ENCODE measurements at regions not wholly inside any gene's neighbourhood (a gene's known extent, or its start where the extent isn't known, plus 50 kb on each side); places are given as distances from the start of the nearest gene placed in this dataset.

DNA sequence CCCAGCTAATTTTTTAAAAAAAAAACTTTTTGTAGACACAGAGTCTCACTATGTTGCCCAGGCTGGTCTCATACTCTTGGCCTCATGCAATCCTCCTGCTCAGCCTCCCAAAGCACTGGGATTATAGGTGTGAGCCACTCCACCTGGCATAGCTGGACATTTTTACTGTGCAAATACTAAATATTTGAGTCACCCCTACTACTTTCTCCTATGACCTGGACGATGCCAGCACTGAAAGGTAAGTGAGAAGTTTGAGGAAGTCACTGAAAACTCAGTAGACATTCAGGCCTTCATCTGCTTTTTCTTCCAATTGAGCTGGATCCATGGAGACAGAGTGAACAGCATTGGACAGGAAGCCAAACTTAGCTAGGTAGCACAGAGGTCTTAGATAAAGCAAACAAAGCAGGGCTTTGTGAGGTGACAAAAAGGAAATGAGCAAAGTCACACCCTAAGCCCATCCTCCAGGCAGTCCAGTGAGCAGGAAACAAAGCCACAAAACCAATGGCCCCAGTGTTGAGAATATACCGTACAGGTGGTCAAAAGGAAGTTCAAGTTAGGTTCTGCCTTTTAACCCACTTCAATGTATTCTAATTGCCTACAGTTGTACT lies 192.6 kb upstream of the RASA1 start:
- Histone ChIP-seq H3K27me3 (ENCODE audit: low read length) (no peaks in the 10 kb centered on the region), H3K9ac (ENCODE audit: low read length) (no peak overlapping the region), H3K36me3 (ENCODE audit: insufficient read depth, low read length) (no peaks in the 10 kb centered on the region), H2AFZ (ENCODE audit: low read length) (no peak overlapping the region), H4K20me1 (ENCODE audit: insufficient read depth, low read depth, low read length) (no peaks in the 10 kb centered on the region), H3K79me2 (ENCODE audit: low read length) (no peaks in the 10 kb centered on the region), H3K4me2 (ENCODE audit: low read depth, low read length, poor library complexity, severe bottlenecking) (no peak overlapping the region), H3K27ac (ENCODE audit: low read length) (no peak overlapping the region), H3K9me3 (ENCODE audit: low read length) (no peaks in the 10 kb centered on the region), H3K9me2 (replicated peaks; ENCODE audit: insufficient read depth, low read length) (no peaks in the 10 kb centered on the region), H3K4me1 (ENCODE audit: low read length) (no peaks in the 10 kb centered on the region), H3K4me3 (ENCODE audit: low read length) (no peak overlapping the region)
- no peak for DNase-seq

DNA sequence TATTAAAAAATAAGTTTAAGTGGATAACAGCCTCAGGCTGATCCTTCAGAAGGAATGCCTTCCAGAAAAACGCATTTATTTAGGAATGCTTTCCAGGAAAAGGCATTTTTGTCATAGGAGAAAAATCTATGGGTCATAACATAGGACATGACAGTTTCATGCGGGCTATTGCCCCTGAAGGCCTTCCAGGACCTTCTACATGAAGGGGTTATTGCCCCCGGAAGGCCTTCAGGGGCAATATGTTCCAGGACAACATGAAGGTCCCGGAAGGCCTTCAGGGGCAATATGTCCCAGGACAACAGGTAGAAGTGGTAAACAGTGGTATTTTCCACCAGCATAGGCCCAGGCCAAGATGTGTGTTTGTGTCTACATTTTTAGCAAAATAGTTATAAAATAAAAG lies 191.3 kb upstream of the RASA1 start:
- no peaks in the 10 kb centered on the region for H3K9me3 ChIP-seq (ENCODE audit: low read length)
- DNase-seq, result no peak
- H3K36me3 ChIP-seq (ENCODE audit: insufficient read depth, low read length), result no peaks in the 10 kb centered on the region
- peaks cover 5% of the 10 kb centered on the region for H3K4me1 ChIP-seq (ENCODE audit: low read length)
- H4K20me1 ChIP-seq (ENCODE audit: insufficient read depth, low read depth, low read length), result no peaks in the 10 kb centered on the region
- no peak overlapping the region for H3K27ac ChIP-seq (ENCODE audit: low read length)
- H3K4me2 ChIP-seq (ENCODE audit: low read depth, low read length, poor library complexity, severe bottlenecking), result no peak overlapping the region
- no peak overlapping the region for H3K4me3 ChIP-seq (ENCODE audit: low read length)
- no peaks in the 10 kb centered on the region for H3K9me2 ChIP-seq (replicated peaks; ENCODE audit: insufficient read depth, low read length)
- no peaks in the 10 kb centered on the region for H3K27me3 ChIP-seq (ENCODE audit: low read length)
- H3K79me2 ChIP-seq (ENCODE audit: low read length), result no peaks in the 10 kb centered on the region
- H2AFZ ChIP-seq (ENCODE audit: low read length), result no peak overlapping the region
- no peak overlapping the region for H3K9ac ChIP-seq (ENCODE audit: low read length)

DNA sequence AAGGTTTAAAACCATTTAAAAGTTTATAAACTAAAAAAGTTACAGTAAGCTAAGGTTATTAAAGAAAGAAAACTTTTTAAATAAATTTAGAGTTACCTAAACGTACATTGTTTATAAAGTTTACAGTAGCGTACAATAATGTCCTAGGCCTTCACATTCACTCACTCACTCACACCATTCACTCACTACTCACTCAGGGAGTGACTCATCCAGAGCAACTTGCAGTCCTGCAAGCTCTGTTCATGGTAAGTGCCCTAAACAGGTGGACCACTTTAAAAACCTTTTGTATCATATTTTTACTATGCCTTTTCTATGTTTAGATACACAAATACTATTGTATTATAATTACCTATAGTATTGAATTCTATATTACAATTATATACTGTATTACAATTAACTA lies 190.8 kb upstream of the RASA1 start:
- Histone ChIP-seq H3K4me3 (ENCODE audit: low read length) (no peak overlapping the region), H3K9me2 (replicated peaks; ENCODE audit: insufficient read depth, low read length) (no peaks in the 10 kb centered on the region), H3K4me2 (ENCODE audit: low read depth, low read length, poor library complexity, severe bottlenecking) (no peak overlapping the region), H3K4me1 (ENCODE audit: low read length) (peaks cover 10% of the 10 kb centered on the region), H3K9ac (ENCODE audit: low read length) (no peak overlapping the region), H3K9me3 (ENCODE audit: low read length) (no peaks in the 10 kb centered on the region), H4K20me1 (ENCODE audit: insufficient read depth, low read depth, low read length) (no peaks in the 10 kb centered on the region), H3K36me3 (ENCODE audit: insufficient read depth, low read length) (no peaks in the 10 kb centered on the region), H2AFZ (ENCODE audit: low read length) (no peak overlapping the region), H3K79me2 (ENCODE audit: low read length) (no peaks in the 10 kb centered on the region), H3K27ac (ENCODE audit: low read length) (no peak overlapping the region), H3K27me3 (ENCODE audit: low read length) (no peaks in the 10 kb centered on the region)
- no peak for DNase-seq

DNA sequence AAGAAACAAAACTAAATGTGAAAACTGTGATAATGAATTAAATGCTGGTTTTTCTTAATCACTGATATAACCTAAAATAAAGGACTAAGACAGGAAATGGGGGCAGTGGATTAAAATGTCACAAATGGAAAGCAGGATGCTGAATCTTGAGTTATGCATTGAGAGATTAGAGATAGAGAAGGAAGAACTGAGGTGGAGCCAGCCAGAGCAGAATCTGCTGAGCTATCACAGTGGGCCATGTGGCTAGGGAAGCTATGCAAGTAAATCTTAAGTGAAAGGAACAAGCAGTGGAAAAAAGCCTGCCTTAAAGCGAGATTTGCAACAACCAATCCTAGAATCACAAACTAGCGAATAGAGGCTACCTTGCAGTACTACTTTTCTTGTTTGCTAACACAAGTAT lies 188.5 kb upstream of the RASA1 start:
- H3K4me1 ChIP-seq (ENCODE audit: low read length), result peaks cover 12% of the 10 kb centered on the region
- no peak overlapping the region for H2AFZ ChIP-seq (ENCODE audit: low read length)
- H3K27ac ChIP-seq (ENCODE audit: low read length), result no peak overlapping the region
- H3K9ac ChIP-seq (ENCODE audit: low read length), result no peak overlapping the region
- no peaks in the 10 kb centered on the region for H4K20me1 ChIP-seq (ENCODE audit: insufficient read depth, low read depth, low read length)
- H3K27me3 ChIP-seq (ENCODE audit: low read length), result no peaks in the 10 kb centered on the region
- DNase-seq, result no peak
- H3K9me2 ChIP-seq (replicated peaks; ENCODE audit: insufficient read depth, low read length), result no peaks in the 10 kb centered on the region
- H3K9me3 ChIP-seq (ENCODE audit: low read length), result no peaks in the 10 kb centered on the region
- H3K4me3 ChIP-seq (ENCODE audit: low read length), result no peak overlapping the region
- H3K79me2 ChIP-seq (ENCODE audit: low read length), result no peaks in the 10 kb centered on the region
- no peak overlapping the region for H3K4me2 ChIP-seq (ENCODE audit: low read depth, low read length, poor library complexity, severe bottlenecking)
- H3K36me3 ChIP-seq (ENCODE audit: insufficient read depth, low read length), result no peaks in the 10 kb centered on the region

DNA sequence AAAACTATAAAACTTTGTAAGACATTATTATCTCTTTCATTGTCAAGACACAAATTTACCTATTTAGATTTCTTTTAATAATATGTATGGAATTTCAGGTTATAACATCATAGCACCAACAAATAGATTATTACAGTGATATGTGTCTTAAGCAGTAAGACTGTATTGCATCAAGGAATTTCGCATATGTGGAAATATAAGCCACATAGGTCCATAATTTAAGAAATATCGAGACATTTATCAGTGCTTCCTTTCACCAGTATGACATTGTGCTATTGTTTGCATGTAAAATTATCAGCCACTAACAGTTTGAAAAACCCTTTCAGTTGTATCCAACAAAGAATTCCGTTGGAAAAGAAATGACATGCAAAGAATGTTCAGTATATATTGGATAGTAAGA lies 186.7 kb upstream of the RASA1 start:
- Histone ChIP-seq H3K27ac (ENCODE audit: low read length) (no peak overlapping the region), H2AFZ (ENCODE audit: low read length) (peak overlapping the region; percentile 67; the same call in 1 of the 2 replicates), H3K4me2 (ENCODE audit: low read depth, low read length, poor library complexity, severe bottlenecking) (peak overlapping the region; percentile 18), H3K4me1 (ENCODE audit: low read length) (peaks cover 12% of the 10 kb centered on the region), H3K36me3 (ENCODE audit: insufficient read depth, low read length) (no peaks in the 10 kb centered on the region), H3K9ac (ENCODE audit: low read length) (no peak overlapping the region), H4K20me1 (ENCODE audit: insufficient read depth, low read depth, low read length) (no peaks in the 10 kb centered on the region), H3K79me2 (ENCODE audit: low read length) (no peaks in the 10 kb centered on the region), H3K27me3 (ENCODE audit: low read length) (no peaks in the 10 kb centered on the region), H3K4me3 (ENCODE audit: low read length) (no peak overlapping the region), H3K9me2 (replicated peaks; ENCODE audit: insufficient read depth, low read length) (no peaks in the 10 kb centered on the region), H3K9me3 (ENCODE audit: low read length) (no peaks in the 10 kb centered on the region)
- DNase-seq, result no peak

DNA sequence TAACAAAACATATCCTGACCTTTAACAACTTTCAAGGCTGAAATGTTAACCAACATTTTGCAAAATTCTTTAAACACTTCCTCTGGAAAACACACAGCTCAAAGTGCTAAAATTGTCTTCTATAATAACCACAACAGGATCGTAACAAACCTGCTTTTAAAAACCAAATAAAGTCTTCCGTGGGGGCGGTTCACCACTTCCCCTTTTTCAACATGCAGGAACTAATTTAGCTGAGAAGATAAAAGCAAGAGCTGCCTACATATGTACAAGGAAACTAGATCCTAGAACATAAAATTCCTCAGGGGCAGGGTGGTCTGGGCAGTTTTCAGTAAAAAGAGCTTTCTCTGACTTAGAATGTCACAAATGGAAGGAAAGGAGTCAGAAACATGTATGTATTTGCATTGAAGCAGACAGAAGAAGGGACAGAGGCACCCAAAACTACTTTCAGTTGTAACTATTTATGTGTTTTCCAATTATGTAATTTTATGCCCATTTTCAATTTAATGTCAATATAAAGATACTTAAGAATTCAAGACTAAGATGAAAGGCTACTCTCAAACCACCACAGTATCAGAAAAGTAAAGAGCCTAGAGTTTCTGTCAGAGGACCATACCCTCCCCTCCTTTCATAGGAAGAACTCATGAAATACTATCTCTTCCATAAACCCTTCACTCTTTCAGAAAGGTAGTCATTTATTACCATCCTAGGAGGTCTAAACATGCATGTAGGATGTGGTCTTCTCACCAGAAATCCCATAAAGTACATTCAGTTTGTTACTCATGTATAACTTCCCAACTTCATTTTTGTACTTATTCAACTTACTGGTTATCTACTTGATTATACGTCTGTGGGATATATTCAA lies 185.9 kb upstream of the RASA1 start:
- DNase-seq, result peak; percentile 53
- Histone ChIP-seq H3K4me3 (ENCODE audit: low read length) (no peak overlapping the region), H3K36me3 (ENCODE audit: insufficient read depth, low read length) (no peaks in the 10 kb centered on the region), H3K27me3 (ENCODE audit: low read length) (no peaks in the 10 kb centered on the region), H2AFZ (ENCODE audit: low read length) (peak overlapping the region; percentile 67; the same call in 1 of the 2 replicates), H4K20me1 (ENCODE audit: insufficient read depth, low read depth, low read length) (no peaks in the 10 kb centered on the region), H3K27ac (ENCODE audit: low read length) (no peak overlapping the region), H3K9me3 (ENCODE audit: low read length) (no peaks in the 10 kb centered on the region), H3K4me1 (ENCODE audit: low read length) (peaks cover 12% of the 10 kb centered on the region), H3K79me2 (ENCODE audit: low read length) (no peaks in the 10 kb centered on the region), H3K4me2 (ENCODE audit: low read depth, low read length, poor library complexity, severe bottlenecking) (peak overlapping the region; percentile 18), H3K9me2 (replicated peaks; ENCODE audit: insufficient read depth, low read length) (no peaks in the 10 kb centered on the region), H3K9ac (ENCODE audit: low read length) (no peak overlapping the region)

DNA sequence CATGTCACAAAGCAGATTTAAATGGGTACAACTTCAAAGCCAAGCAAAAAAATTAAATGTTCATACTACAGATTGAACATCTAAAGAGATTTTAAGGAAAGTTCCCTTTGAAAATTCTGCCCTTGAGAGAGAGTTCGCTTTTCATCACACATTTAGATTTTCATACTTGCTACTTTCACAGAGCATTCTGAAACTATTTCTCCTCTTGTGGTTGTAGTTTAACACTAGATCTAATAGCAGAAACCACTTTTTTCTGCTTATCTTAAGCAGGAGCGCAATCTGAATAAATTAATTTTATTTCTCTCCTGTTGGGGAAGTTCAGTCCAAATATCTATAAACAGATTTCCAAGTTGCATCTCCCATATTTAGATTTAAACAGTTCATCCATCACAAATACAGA lies 173.3 kb upstream of the RASA1 start:
- no peak overlapping the region for H3K27ac ChIP-seq (ENCODE audit: low read length)
- no peaks in the 10 kb centered on the region for H3K36me3 ChIP-seq (ENCODE audit: insufficient read depth, low read length)
- H3K79me2 ChIP-seq (ENCODE audit: low read length), result no peaks in the 10 kb centered on the region
- DNase-seq, result no peak
- H4K20me1 ChIP-seq (ENCODE audit: insufficient read depth, low read depth, low read length), result no peaks in the 10 kb centered on the region
- no peak overlapping the region for H3K9ac ChIP-seq (ENCODE audit: low read length)
- no peak overlapping the region for H3K4me2 ChIP-seq (ENCODE audit: low read depth, low read length, poor library complexity, severe bottlenecking)
- H3K9me2 ChIP-seq (replicated peaks; ENCODE audit: insufficient read depth, low read length), result no peaks in the 10 kb centered on the region
- H3K27me3 ChIP-seq (ENCODE audit: low read length), result no peaks in the 10 kb centered on the region
- H2AFZ ChIP-seq (ENCODE audit: low read length), result no peak overlapping the region
- no peaks in the 10 kb centered on the region for H3K9me3 ChIP-seq (ENCODE audit: low read length)
- H3K4me3 ChIP-seq (ENCODE audit: low read length), result no peak overlapping the region
- H3K4me1 ChIP-seq (ENCODE audit: low read length), result no peaks in the 10 kb centered on the region

DNA sequence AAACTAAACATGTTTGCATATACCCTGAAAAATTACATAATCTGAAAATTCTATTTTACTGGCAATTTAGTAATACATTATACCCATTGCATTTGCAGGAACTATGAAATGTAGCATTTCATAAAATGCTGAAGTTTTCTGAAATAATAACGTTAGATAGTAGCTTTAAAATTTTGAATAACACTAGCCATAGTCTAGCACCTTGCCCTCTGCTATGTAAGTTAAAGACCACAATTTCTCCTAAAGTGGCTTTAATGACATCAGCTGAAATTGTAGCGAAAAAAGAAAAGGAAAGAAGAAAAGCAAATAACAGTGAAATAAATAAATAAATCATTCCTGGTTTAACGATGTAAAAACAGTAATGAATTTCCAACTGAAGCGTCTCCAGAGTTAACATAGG lies 172.8 kb upstream of the RASA1 start:
- Histone ChIP-seq H3K9me2 (replicated peaks; ENCODE audit: insufficient read depth, low read length) (no peaks in the 10 kb centered on the region), H3K4me1 (ENCODE audit: low read length) (no peaks in the 10 kb centered on the region), H2AFZ (ENCODE audit: low read length) (no peak overlapping the region), H3K79me2 (ENCODE audit: low read length) (no peaks in the 10 kb centered on the region), H3K9me3 (ENCODE audit: low read length) (no peaks in the 10 kb centered on the region), H3K4me3 (ENCODE audit: low read length) (no peak overlapping the region), H3K4me2 (ENCODE audit: low read depth, low read length, poor library complexity, severe bottlenecking) (no peak overlapping the region), H3K36me3 (ENCODE audit: insufficient read depth, low read length) (no peaks in the 10 kb centered on the region), H3K9ac (ENCODE audit: low read length) (no peak overlapping the region), H3K27me3 (ENCODE audit: low read length) (no peaks in the 10 kb centered on the region), H4K20me1 (ENCODE audit: insufficient read depth, low read depth, low read length) (no peaks in the 10 kb centered on the region), H3K27ac (ENCODE audit: low read length) (no peak overlapping the region)
- DNase-seq, result no peak

Measured in Karpas-422 (cell line).